Activated B cell treated with CpG ODN at 0.5 μM for 24 hours (primary cell): ENCODE measurements at regions not wholly inside any gene's neighbourhood (a gene's known extent, or its start where the extent isn't known, plus 50 kb on each side); places are given as distances from the start of the nearest gene placed in this dataset.

ENCODE experiments used
- ATAC-seq: fragments of 200-7000 bp; cut with Tn5 transposase; one replicate; pipeline ENCODE4 v1.10.0; 2021; ENCODE audit warnings: low read depth, mild to moderate bottlenecking, moderate library complexity
- CTCF ChIA-PET: fragments of 350-600 bp; sonication (Branson Sonifier 250); formaldehyde crosslinking; loops from one replicate; lab custom pipeline; 2021; ENCODE audit warnings: antibody characterized with exemption; lab: Charles Lee
- POLR2A ChIA-PET: fragments of 350-600 bp; sonication (Branson Sonifier 250); formaldehyde crosslinking; loops from one replicate; lab custom pipeline; 2021; ENCODE audit warnings: antibody characterized with exemption; lab: Charles Lee
- DNase-seq: peaks from one replicate; pipeline ENCODE4 v3.0.0; 2022
- H3K27ac Mint-ChIP-seq: one replicate; pipeline ENCODE4 v1.8.0; 2020; ENCODE audit warnings: mixed read lengths
- H3K27me3 Mint-ChIP-seq: one replicate; pipeline ENCODE4 v1.8.0; 2021; ENCODE audit warnings: mixed read lengths
- H3K36me3 Mint-ChIP-seq: one replicate; pipeline ENCODE4 v1.8.0; 2021; ENCODE audit warnings: low read depth, mixed read lengths
- H3K4me1 Mint-ChIP-seq: one replicate; pipeline ENCODE4 v1.8.0; 2021; ENCODE audit warnings: mixed read lengths
- H3K4me3 Mint-ChIP-seq: one replicate; pipeline ENCODE4 v1.8.0; 2020; ENCODE audit warnings: mild to moderate bottlenecking, mixed read lengths
- H3K9me3 Mint-ChIP-seq: one replicate; pipeline ENCODE4 v1.8.0; 2020; ENCODE audit warnings: mixed read lengths
- intact Hi-C: fragments of 100-400 bp; cut with micrococcal nuclease; formaldehyde crosslinking; loops from one replicate; pipeline ENCODE4 v1.15.1; 2024
- TF ChIP-seq, protein P1 (sequence below): fragments of 200-600 bp; IDR thresholded peaks from one replicate; pipeline ENCODE4 v1.8.0; 2022; ENCODE audit warnings: antibody characterized with exemption, mild to moderate bottlenecking

DNA sequence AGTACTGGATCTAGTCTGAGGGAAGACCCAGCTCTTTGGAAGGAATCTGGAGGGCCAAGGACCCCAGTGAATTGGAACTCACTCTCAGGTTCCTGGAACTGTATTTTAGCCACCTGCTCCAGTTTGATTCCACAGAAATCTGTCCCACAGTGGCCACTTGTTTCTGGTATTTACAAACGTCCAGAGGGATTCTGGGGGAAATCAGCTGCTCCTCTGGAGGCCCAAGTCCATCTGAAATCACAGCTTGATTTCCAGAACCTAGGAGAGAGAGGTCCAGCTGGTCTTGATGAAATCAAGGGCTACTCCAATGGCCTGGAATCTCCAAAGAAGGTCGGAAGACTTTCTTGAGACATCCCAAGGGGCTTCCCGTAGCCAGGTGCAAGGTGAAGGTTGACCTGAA, 132.3 kb upstream of the UMPS start:
- Mint-ChIP-seq H3K9me3 (no peaks in the 10 kb centered on the region), H3K36me3 (no peaks in the 10 kb centered on the region), H3K4me3 (no peak overlapping the region), H3K27ac (no peak overlapping the region), H3K4me1 (no peaks in the 10 kb centered on the region), H3K27me3 (peaks cover 11% of the 10 kb centered on the region)
- intact Hi-C loops, result no loop called here
- ChIA-PET POLR2A (no interaction called here), CTCF (no interaction called here)
- no peak for DNase-seq
- TF ChIP-seq, protein P1, sequence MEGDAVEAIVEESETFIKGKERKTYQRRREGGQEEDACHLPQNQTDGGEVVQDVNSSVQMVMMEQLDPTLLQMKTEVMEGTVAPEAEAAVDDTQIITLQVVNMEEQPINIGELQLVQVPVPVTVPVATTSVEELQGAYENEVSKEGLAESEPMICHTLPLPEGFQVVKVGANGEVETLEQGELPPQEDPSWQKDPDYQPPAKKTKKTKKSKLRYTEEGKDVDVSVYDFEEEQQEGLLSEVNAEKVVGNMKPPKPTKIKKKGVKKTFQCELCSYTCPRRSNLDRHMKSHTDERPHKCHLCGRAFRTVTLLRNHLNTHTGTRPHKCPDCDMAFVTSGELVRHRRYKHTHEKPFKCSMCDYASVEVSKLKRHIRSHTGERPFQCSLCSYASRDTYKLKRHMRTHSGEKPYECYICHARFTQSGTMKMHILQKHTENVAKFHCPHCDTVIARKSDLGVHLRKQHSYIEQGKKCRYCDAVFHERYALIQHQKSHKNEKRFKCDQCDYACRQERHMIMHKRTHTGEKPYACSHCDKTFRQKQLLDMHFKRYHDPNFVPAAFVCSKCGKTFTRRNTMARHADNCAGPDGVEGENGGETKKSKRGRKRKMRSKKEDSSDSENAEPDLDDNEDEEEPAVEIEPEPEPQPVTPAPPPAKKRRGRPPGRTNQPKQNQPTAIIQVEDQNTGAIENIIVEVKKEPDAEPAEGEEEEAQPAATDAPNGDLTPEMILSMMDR, result no peak
- ATAC-seq, result no peak

DNA sequence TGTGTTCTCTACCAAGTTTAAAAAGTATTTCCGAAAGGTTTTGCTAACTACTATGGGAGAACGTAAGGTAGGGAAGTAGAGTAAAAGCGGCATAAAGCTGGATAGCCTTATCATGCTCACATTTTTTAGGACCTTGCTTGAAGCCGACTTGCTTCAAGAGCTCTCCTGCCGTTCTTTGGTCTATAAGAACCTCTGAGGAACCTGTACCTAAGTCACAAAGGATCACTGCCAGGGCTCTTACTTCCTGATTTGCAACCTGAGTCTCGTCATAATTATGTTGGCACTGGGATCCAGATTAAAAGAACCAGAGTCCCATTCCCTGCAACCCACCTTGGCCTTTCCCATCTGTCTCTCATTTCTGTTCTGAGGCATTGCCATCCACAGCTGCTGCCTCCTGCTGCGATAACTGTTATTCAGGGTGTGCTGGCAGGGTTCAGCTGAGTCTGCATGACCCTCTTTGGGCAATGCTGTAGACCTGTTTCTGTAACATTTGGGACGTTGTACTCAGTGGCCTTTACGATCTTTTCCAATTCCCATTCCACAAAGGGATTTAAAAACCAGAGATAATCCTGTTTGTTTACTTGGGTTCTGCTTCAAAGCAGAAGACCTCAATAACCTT, 131.0 kb upstream of the UMPS start:
- TF ChIP-seq, protein P1, result no peak
- intact Hi-C loops, result no loop called here
- Mint-ChIP-seq H3K36me3 (no peaks in the 10 kb centered on the region), H3K4me3 (no peak overlapping the region), H3K27me3 (peaks cover 9% of the 10 kb centered on the region), H3K9me3 (no peaks in the 10 kb centered on the region), H3K27ac (no peak overlapping the region), H3K4me1 (no peaks in the 10 kb centered on the region)
- no peak for DNase-seq
- ChIA-PET CTCF (no interaction called here), POLR2A (no interaction called here)
- ATAC-seq, result no peak

DNA sequence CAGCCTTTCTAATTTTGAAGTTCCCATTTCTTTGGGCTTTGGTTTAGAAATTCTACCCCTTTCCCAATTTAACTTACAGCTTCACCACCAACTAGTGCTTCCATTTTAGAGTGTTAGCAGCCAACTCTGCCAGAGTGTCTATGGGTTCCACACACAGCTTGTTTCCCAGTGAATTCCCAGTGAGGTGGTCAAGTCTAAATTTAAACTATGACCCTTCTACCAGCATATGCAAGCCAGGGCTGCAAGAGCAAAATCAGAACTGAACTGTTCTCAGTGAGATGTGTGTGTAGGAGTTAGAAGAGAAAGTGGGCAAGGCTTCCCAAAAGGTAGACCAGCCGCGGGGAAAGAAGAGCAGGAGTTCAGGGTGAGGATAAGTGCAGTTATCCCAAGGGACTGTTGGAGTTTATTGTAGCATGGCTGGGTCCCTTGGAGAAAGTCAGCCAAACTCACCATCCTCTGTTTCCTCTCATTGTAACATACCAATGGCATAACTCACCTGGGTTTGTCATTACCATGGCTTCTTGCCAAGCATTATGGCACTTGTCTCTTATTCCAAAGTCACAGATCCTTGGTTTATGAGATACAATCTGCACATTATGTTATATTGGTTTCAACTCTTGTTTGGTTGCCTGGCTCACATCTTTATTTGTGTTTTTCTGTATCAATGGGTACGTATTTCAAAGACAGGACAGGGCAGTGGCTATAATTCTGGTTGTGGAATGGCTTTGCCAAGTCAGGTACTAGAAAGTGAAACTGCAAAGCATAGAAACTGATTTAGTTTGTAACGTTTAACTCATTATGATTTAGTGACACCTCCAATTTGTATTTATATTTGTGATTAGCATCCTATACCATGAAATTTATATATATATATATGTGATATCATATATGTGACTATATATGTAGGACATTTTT, 130.2 kb upstream of the UMPS start:
- Mint-ChIP-seq H3K36me3 (no peaks in the 10 kb centered on the region), H3K4me1 (no peaks in the 10 kb centered on the region), H3K4me3 (no peak overlapping the region), H3K27ac (no peak overlapping the region), H3K9me3 (no peaks in the 10 kb centered on the region), H3K27me3 (peaks cover 9% of the 10 kb centered on the region)
- TF ChIP-seq, protein P1, result no peak
- ChIA-PET CTCF (no interaction called here), POLR2A (no interaction called here)
- no peak for ATAC-seq
- intact Hi-C loops, result no loop called here
- DNase-seq, result no peak

DNA sequence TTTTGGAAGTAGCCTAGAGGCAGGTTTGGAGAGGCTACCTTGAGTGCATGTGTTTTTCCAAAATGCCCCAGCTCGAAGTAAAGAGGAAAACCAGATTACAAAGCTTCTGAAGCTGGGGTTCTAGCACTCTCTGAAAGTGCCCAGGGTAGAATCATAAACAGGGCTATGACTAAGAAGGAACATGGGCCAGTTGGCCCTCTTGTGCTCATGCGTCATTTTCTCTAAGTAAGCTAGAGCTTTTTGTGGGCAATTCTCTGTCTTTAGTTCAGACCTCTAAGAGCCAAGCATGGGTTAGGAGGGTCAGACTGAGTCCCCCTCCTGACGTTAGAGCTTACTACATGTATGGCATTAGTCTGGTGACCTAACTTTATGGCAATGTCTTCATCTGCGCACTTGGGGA, 129.5 kb upstream of the UMPS start:
- POLR2A ChIA-PET, result no interaction called here
- H3K4me3 Mint-ChIP-seq, result no peak overlapping the region
- ATAC-seq (no peak), DNase-seq (no peak)
- CTCF ChIA-PET, result no interaction called here
- H3K27ac Mint-ChIP-seq, result no peak overlapping the region
- no peaks in the 10 kb centered on the region for H3K4me1 Mint-ChIP-seq
- peaks cover 5% of the 10 kb centered on the region for H3K27me3 Mint-ChIP-seq
- TF ChIP-seq, protein P1, result no peak
- intact Hi-C loops, result no loop called here
- H3K36me3 Mint-ChIP-seq, result no peaks in the 10 kb centered on the region
- H3K9me3 Mint-ChIP-seq, result no peaks in the 10 kb centered on the region

DNA sequence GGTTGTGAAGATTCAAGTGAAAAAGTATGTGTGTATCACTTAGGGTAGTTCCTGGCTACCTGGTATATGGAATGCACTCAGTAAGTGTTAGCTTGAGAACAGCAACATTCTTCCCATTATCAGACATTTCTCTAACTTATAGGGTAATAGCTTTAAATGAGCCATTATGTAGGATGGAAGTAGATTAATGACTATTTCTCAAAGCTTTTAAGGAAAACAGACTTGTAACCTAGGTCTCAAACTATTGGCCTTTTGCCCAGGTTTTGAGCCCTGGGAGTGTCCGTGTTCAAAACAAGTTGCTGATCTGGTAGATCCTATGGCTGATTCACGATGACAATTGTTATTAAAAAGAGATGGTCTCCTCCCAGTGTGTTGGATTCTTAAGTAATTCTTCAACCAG, 129.1 kb upstream of the UMPS start:
- Mint-ChIP-seq H3K27ac (no peak overlapping the region), H3K4me1 (no peaks in the 10 kb centered on the region), H3K4me3 (no peak overlapping the region), H3K9me3 (no peaks in the 10 kb centered on the region), H3K27me3 (peaks cover 5% of the 10 kb centered on the region), H3K36me3 (no peaks in the 10 kb centered on the region)
- CTCF ChIA-PET, result no interaction called here
- POLR2A ChIA-PET, result no interaction called here
- DNase-seq (no peak), ATAC-seq (no peak)
- TF ChIP-seq, protein P1, result no peak
- intact Hi-C loops, result no loop called here
